Hippocampal formation (tissue), 2 donors: ENCODE measurements at regions not wholly inside any gene's neighbourhood (a gene's known extent, or its start where the extent isn't known, plus 50 kb on each side); places are given as distances from the start of the nearest gene placed in this dataset.

Experiments used
- DNase-seq, 2 donors: peaks; one replicate each; lab custom pipeline; 2025; lab: John Stamatoyannopoulos, UW

- no peak for DNase-seq
Observed at GRCh38 chr4:63493265-63493664, 916.0 kb downstream of the TECRL start.

DNA sequence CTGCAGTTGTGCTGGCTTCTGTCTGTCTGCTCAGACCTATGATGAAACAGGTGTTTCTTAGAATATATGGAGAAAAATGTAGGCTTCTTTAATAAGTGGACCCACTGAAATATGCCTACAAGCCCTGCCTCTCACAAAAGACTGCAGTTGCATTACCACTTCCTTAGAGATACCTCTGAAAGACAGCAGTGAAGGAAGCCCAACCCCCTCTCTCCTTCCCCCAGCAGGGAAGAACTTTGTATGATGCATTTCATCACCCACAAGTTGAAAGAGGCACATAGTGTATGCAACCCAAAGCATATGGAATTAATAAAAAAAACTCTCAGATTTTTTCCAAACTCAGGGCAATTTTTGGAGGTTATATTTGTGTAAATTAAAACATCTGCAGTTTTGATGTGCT is 916.7 kb downstream of the TECRL start:
- no peak for DNase-seq

DNA sequence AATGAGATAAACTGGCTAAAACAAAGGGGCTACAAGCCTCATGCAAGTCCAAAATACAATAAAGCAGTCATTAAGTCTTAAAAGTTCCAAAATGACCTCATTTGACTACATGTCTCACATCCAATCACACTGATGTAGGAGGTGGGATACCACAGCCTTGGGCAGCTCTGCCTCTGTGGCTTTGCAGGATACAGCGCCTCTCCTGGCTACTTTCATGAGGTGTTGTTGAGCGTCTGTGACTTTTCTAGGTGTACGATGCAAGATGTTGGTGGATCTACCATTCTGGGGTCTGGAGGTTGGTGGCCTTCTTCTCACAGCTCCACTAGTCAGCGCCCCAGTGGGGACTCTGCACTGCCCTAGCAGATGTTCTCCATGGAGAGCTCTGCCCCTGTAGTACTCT is 944.9 kb downstream of the TECRL start:
- DNase-seq: no peak

- DNase-seq: no peak
Observed at GRCh38 chr4:63460075-63460474, 949.2 kb downstream of the TECRL start.

DNA sequence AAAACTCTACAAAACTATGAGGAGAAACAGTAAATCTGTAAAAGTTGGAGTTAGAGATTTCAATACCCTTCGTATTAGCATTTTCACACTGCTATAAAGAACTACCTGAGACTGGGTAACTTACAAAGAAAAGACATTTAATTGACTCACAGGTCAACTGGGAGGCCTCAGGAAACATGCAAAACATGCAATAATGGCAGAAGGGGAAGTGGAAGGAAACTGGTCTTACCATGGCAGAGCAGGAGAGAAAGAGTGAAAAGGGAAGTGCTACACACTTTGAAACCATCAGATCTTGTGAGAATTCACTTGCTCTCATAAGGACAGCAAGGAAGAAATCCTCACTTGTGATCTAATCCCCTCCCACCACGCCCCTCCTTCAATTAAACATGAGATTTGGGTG is 949.9 kb downstream of the TECRL start:
- DNase-seq: no peak

GRCh38 chr4:63458010-63458409 is 951.2 kb downstream of the TECRL start:
- no peak for DNase-seq

DNA sequence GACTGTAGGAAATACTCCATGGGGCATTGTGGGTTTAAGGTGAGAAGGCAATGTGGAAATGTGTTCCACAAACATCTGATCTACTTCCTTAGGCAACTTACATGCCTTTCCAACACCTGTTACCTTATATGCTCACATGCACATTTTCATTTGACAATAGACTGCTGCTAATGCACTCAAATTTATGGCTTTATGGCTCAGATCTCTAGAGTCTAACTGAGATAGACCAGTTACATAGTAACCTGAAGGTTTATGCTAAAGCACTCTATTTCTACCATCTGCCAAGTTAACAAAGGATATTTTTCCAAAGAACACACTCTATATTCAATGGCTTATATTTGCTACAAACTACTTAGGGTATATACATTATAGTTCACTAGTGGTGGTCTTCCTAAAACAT is 969.0 kb downstream of the TECRL start:
- DNase-seq: no peak

- DNase-seq: no peak
Observed at GRCh38 chr4:63430105-63430504, 979.1 kb downstream of the TECRL start.

GRCh38 chr4:63396269-63396668 is 1013.0 kb downstream of the TECRL start:
- no peak for DNase-seq

DNA sequence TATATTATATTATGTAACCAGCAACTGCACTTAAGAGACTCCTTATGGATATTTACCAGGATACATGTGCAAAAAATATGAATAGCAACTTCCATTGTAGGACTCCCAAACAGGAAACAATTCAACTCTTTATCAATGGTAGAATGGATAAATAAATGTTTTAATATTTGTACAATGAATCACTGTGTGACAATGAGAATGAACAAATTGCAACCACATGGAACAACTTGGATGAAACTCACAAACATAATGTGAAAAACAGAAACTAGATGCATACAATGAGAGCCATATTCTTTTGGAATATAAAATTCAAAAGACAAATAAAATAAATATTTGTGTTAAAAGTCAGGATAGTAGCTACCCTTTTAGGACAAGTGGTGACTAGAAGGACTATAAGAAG is 1015.7 kb downstream of the TECRL start:
- no peak for DNase-seq

DNA sequence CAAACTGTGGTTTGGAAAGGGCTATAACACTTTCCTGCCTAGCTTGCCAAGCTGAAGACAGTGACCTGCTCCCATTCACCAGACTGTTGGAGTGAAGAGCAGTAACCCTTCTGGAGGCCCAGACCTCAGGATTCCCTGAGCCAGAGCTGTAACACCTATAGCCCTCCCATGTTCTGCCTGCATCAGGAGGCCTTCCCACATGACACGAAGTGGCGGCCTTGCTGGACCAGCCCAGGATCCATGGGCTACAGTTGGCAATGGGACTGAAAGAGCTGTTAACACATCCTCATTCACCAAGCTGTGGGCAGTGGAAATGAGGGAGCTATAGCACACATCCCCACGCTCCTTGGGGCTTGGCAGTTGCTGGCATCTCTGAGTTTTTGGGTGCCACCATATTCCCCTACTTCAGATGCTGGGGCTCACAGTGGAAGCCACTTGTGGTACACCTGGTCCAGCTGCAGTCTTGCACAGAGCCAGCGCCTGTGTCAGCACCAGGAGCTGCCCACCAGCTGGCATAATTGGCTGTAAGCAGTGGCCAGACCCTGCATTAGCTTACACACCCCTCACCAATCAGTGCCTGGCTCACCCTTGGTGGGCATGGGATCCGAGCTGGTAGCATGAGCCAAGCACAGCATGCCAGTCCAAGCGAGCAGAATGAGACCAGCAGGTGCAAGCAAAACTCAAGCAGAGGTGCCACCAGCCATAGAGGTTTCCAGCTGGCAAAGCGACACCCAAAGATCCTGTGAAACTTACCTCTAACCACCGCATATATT is 1029.3 kb downstream of the TECRL start:
- DNase-seq: no peak

GRCh38 chr4:63371001-63371400 is 1038.2 kb downstream of the TECRL start:
- DNase-seq: no peak

GRCh38 chr4:63361628-63362027 is 1047.6 kb downstream of the TECRL start:
- DNase-seq: no peak

DNA sequence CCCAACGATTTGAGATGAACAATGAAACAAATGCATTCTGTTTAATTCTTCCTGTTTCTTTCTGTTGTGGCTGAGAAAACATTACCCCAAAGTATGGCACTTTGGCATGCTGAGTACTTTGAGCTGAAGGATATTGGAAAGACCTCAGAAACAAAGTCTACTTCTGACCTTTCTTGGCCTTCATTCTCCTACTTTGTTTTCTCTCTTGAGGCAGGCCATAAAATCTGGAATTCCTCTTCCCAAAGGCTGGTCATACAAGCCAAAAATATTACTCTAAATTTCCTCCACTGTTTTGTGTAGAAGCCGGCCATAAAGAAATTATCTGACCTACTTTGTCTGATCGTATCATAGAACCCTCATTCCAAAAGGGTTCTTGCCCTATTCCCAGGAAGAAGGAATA is 1048.2 kb downstream of the TECRL start:
- DNase-seq: no peak

GRCh38 chr4:63349674-63350025 is 1059.6 kb downstream of the TECRL start:
- no peak for DNase-seq

GRCh38 chr4:63348735-63349673 is 1060.2 kb downstream of the TECRL start:
- DNase-seq: no peak

DNA sequence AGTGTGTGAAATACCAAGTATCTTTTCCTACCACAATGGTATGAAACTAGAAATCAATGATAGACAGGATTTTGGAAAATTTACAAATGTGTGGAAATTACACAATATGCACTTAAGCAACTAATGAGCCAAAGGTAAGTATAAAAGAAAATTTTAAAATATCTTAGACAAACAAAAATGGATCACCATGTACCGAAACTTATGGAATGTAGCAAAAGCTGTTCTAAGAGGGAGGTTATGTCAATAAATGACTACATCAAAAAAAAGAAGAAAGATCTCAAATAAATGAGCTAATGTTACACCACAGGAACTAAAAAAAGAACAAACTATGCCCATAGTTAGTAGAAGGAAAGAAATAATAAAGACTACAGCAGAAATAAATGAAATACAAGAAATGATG is 1084.1 kb downstream of the TECRL start:
- no peak for DNase-seq

DNA sequence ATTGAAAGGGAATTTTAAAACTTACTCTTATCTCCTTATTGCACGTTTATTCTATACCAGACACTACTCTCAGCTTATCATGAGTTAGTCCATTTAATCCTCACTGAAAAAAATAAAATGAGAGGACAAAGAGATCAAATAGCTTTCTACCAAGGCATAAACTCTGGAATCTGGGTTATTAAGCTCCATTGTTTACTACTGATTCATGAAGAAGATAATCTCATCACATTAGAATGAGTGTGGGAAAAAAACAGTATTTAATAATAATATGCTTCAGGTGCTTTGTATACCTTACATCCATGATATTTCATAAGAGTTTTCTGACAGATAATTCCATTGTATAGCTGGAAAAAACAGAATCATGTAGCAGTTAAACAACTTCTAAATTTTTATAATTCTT is 1092.6 kb downstream of the TECRL start:
- no peak for DNase-seq

GRCh38 chr4:63315651-63316050 is 1093.6 kb downstream of the TECRL start:
- no peak for DNase-seq

DNA sequence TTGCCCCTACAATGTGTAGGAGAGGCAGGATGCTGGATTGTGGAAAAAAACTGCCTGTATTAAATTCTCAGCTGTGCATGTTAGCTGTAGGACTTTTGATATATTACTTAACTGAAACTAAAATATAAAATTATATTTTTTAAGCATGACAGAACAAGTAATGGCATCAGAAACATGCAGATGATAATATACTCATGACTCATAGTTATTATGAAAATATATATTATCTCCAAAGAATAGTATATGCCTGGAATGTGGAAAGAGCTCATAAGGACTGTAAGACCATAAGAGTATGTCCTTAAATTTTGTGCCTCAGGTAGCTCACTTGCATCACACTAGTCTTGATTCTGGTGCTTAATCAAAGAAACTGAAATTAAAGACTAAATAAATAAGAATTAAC is 1100.6 kb downstream of the TECRL start:
- no peak for DNase-seq

GRCh38 chr4:63302792-63303191 is 1106.5 kb downstream of the TECRL start:
- no peak for DNase-seq

GRCh38 chr4:63302078-63302477 is 1107.2 kb downstream of the TECRL start:
- DNase-seq: no peak

- DNase-seq: no peak
Observed at GRCh38 chr4:63296773-63297172, 1112.5 kb downstream of the TECRL start.
